Fibroblast of lung (primary cell): ENCODE measurements at regions not wholly inside any gene's neighbourhood (a gene's known extent, or its start where the extent isn't known, plus 50 kb on each side); places are given as distances from the start of the nearest gene placed in this dataset.

ENCODE experiments used
- DNase-seq, 2 donors: peaks; one replicate each; pipeline versions ENCODE4 v3.0.0 to v3.0.0-alpha.2; 2010; ENCODE audit warnings: low read depth in 2 of 2
- H2AFZ ChIP-seq: 2 replicates; pipeline ENCODE4 v1.5.1; 2012; ENCODE audit warnings: low read length, control low read depth, inconsistent platforms
- H3K27ac ChIP-seq: 2 replicates; pipeline ENCODE4 v1.5.1; 2011; ENCODE audit warnings: low read length, control low read depth; ENCODE audit not compliant: insufficient read depth
- H3K27me3 ChIP-seq: 2 replicates; pipeline ENCODE4 v1.5.1; 2011; ENCODE audit warnings: mild to moderate bottlenecking, low read length; ENCODE audit not compliant: control insufficient read depth, insufficient read depth
- H3K36me3 ChIP-seq: 2 replicates; pipeline ENCODE4 v1.5.1; 2011; ENCODE audit warnings: low read length; ENCODE audit not compliant: control insufficient read depth, insufficient read depth
- H3K4me1 ChIP-seq: 2 replicates; pipeline ENCODE4 v1.5.1; 2011; ENCODE audit warnings: low read length; ENCODE audit not compliant: control insufficient read depth, insufficient read depth; ENCODE audit errors: extremely low read depth
- H3K4me2 ChIP-seq: 2 replicates; pipeline ENCODE4 v1.5.1; 2011; ENCODE audit warnings: low read length, control low read depth; ENCODE audit not compliant: insufficient read depth; ENCODE audit errors: extremely low read depth
- H3K4me3 ChIP-seq, 4 experiments: fragments of 200-600 bp in 1 of 4; sonication (generic) in 1 of 4; replicated peaks in 1 of 4; 2 replicates each; pipeline ENCODE4 v1.5.1; 2011 to 2016; ENCODE audit warnings: low read length in 4 of 4, low read depth in 3 of 4, mild to moderate bottlenecking in 3 of 4, control low read depth in 2 of 4, inconsistent platforms in 1 of 4, mixed read lengths in 1 of 4; ENCODE audit not compliant: insufficient read depth in 1 of 4; ENCODE audit errors: control extremely low read depth in 1 of 4
- H3K79me2 ChIP-seq: 2 replicates; pipeline ENCODE4 v1.5.1; 2012; ENCODE audit warnings: mild to moderate bottlenecking, low read length, inconsistent platforms; ENCODE audit not compliant: control insufficient read depth, insufficient read depth
- H3K9ac ChIP-seq: 2 replicates; pipeline ENCODE4 v1.5.1; 2011; ENCODE audit warnings: mild to moderate bottlenecking, low read length, control low read depth; ENCODE audit not compliant: insufficient read depth
- H3K9me3 ChIP-seq: 2 replicates; pipeline ENCODE4 v1.5.1; 2012; ENCODE audit warnings: low read depth, low read length; ENCODE audit not compliant: control insufficient read depth, insufficient read depth
- H4K20me1 ChIP-seq: 2 replicates; pipeline ENCODE4 v1.5.1; 2011; ENCODE audit warnings: low read length; ENCODE audit not compliant: control insufficient read depth, insufficient read depth; ENCODE audit errors: extremely low read depth
- EZH2 ChIP-seq: IDR thresholded peaks from 2 replicates; pipeline ENCODE4 v1.5.1; 2012; ENCODE audit warnings: low read length, control low read depth, mild to moderate bottlenecking; ENCODE audit errors: missing control alignments
- TF ChIP-seq, protein P1 (sequence below), 2 donors: IDR thresholded peaks in 1 of 2; conservative IDR thresholded peaks in 1 of 2; 1 replicate in 1 of 2; 2 replicates in 1 of 2; pipeline ENCODE4 v1.5.1; 2011 to 2012; ENCODE audit warnings: low read length in 2 of 2, control low read depth in 1 of 2, inconsistent platforms in 1 of 2, low read depth in 1 of 2, mild to moderate bottlenecking in 1 of 2

DNA sequence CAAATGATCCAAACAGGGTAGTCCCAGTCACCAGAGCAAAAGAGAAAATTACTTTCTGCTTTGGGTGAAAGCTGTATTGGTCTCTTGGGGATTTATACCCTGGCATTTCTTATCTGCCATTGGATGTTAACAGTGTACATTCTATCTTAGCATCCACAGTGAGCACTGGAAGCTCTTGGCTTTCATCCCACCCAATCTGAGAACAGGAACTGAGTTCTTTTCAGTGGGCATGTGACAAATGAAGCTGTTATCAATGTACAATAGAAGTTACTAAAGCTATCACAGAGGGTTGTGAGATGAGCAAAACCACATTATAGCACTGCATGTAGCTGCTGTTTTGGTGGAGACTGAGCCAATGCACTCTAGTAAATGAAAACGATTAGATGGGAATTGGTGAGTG lies 300.7 kb downstream of the TUSC7 start:
- no peak for DNase-seq
- Histone ChIP-seq H3K4me1 (no peaks in the 10 kb centered on the region), H4K20me1 (no peaks in the 10 kb centered on the region), H3K27me3 (no peaks in the 10 kb centered on the region), H3K27ac (no peak overlapping the region), H3K4me2 (no peak overlapping the region), H2AFZ (no peak overlapping the region), H3K79me2 (no peaks in the 10 kb centered on the region), H3K9me3 (no peaks in the 10 kb centered on the region), H3K9ac (no peak overlapping the region), H3K36me3 (no peaks in the 10 kb centered on the region), H3K4me3 (no peak overlapping the region)
- TF ChIP-seq EZH2 = no peak
- TF ChIP-seq, protein P1, sequence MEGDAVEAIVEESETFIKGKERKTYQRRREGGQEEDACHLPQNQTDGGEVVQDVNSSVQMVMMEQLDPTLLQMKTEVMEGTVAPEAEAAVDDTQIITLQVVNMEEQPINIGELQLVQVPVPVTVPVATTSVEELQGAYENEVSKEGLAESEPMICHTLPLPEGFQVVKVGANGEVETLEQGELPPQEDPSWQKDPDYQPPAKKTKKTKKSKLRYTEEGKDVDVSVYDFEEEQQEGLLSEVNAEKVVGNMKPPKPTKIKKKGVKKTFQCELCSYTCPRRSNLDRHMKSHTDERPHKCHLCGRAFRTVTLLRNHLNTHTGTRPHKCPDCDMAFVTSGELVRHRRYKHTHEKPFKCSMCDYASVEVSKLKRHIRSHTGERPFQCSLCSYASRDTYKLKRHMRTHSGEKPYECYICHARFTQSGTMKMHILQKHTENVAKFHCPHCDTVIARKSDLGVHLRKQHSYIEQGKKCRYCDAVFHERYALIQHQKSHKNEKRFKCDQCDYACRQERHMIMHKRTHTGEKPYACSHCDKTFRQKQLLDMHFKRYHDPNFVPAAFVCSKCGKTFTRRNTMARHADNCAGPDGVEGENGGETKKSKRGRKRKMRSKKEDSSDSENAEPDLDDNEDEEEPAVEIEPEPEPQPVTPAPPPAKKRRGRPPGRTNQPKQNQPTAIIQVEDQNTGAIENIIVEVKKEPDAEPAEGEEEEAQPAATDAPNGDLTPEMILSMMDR (conservative IDR thresholded peaks at IDR 0.05 in 1 of 2, IDR thresholded peaks at IDR 0.05 in 1 of 2; ENCODE audit: low read depth in 1 of 2, low read length in 2 of 2) = no peak

DNA sequence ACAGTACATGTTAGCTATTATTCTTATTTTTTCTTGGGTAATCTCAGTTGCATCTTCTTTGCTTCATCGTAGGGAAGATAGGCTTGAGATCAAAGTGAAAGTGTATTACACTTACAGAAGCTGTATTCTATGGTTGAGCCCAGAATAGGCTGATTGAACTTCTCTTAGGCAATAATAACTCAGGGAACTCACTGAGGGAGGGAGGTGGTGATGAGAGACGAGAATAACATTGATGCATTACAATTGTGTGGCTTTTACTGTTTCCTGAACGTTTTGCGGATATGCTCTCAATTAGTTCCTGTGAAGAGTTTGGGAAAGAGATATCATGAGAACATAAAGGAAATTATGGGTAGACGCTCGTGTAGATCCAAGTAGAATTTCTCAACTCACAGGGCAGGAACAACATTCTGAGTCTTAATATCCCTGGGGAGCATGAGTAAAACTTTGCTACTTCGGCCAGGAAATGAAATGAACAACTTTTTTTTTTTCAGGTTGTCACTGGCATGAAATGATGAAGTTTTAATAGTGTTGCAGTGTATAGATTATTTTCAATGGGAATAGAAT lies 302.2 kb downstream of the TUSC7 start:
- H4K20me1 ChIP-seq = no peaks in the 10 kb centered on the region
- H3K79me2 ChIP-seq = no peaks in the 10 kb centered on the region
- H3K4me3 ChIP-seq = no peak overlapping the region
- DNase-seq = no peak
- H3K4me2 ChIP-seq = no peak overlapping the region
- TF ChIP-seq, protein P1 (conservative IDR thresholded peaks at IDR 0.05 in 1 of 2, IDR thresholded peaks at IDR 0.05 in 1 of 2; ENCODE audit: low read depth in 1 of 2, low read length in 2 of 2) = no peak
- H3K27me3 ChIP-seq = no peaks in the 10 kb centered on the region
- H3K36me3 ChIP-seq = no peaks in the 10 kb centered on the region
- no peaks in the 10 kb centered on the region for H3K9me3 ChIP-seq
- no peak overlapping the region for H3K27ac ChIP-seq
- H2AFZ ChIP-seq = no peak overlapping the region
- no peak overlapping the region for H3K9ac ChIP-seq
- H3K4me1 ChIP-seq = no peaks in the 10 kb centered on the region

DNA sequence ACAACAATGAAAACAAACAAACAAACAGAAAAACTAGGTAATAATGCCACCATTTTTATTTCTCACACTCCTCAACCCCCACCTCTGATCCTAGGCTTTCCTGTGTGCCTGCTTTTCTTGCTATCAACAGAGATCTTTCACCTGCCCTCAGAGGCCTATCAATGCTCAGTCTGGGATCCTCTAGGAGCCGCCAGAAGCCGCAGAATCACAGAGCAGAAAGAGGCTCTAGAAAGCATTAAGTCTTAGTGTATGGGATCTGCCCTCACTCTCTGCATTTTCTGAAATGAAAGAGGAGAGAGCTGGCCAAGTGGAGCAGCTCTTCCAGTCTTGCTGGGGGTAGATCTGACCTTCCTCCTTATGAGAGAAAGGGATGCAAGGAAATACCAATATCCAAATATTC lies 306.8 kb downstream of the TUSC7 start:
- H3K9ac ChIP-seq = no peak overlapping the region
- no peaks in the 10 kb centered on the region for H3K36me3 ChIP-seq
- no peak overlapping the region for H2AFZ ChIP-seq
- H3K27ac ChIP-seq = no peak overlapping the region
- no peak for DNase-seq
- no peaks in the 10 kb centered on the region for H3K79me2 ChIP-seq
- H3K27me3 ChIP-seq = no peaks in the 10 kb centered on the region
- no peak overlapping the region for H3K4me3 ChIP-seq
- no peaks in the 10 kb centered on the region for H3K4me1 ChIP-seq
- H3K4me2 ChIP-seq = no peak overlapping the region
- TF ChIP-seq, protein P1 (conservative IDR thresholded peaks at IDR 0.05 in 1 of 2, IDR thresholded peaks at IDR 0.05 in 1 of 2; ENCODE audit: low read depth in 1 of 2, low read length in 2 of 2) = no peak
- no peak for TF ChIP-seq EZH2
- H4K20me1 ChIP-seq = no peaks in the 10 kb centered on the region
- no peaks in the 10 kb centered on the region for H3K9me3 ChIP-seq
